ENCODE measurements at regions not wholly inside any gene's neighbourhood (a gene's known extent, or its start where the extent isn't known, plus 50 kb on each side); places are given as distances from the start of the nearest gene placed in this dataset.
"Not testable (repeated sequence)": the region's sequence is repeated elsewhere in the genome, so short reads cannot be mapped to it uniquely, and the experiment has no call there.

DNA sequence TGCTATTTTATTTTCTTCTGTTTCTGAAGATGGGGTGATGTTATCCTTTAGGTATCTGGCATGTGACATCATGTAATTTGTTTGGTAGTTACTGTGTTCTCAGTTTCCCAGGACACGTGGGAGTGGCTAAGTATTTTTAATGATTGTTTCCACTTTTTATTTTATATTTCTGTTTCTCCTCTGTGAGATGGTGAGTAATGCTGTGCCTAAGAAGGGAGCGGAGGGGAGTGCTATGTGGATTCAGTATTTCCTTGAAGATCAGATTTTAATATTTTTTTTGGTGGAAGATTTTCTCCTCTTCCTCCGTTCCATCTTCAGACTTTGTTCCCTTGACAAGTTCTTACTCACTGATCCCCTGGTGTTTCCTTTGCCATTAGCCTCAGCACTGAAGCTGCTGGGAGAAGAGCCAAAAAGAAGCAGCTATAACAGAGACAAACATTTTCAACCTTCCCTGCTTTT is 180.0 kb upstream of the MMADHC start:
- H3K4me3 ChIP-seq (ENCODE audit: low read length), result no peak overlapping the region
- no peak for DNase-seq (ENCODE audit: low read depth, low spot score)

DNA sequence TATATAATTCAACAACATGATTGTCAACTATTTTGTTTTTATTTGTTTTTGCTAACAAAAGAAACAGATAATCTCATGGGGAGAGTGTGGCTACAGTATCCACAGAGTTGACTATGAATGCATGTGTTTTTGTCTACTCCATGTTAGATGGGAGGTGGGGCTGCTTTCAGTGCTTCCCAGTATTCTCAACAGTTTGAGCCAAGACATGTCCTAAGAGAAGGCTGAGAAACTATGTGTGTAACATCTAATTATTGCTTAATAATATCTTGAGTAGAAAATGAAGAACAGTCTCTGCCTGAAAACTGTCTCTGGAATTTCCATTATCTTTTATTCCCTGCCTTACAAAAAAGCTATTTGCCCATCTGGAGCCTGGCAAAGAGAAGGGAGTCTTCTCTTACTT is 178.8 kb upstream of the MMADHC start:
- DNase-seq (ENCODE audit: low read depth, low spot score), result no peak
- H3K4me3 ChIP-seq (ENCODE audit: low read length), result no peak overlapping the region

DNA sequence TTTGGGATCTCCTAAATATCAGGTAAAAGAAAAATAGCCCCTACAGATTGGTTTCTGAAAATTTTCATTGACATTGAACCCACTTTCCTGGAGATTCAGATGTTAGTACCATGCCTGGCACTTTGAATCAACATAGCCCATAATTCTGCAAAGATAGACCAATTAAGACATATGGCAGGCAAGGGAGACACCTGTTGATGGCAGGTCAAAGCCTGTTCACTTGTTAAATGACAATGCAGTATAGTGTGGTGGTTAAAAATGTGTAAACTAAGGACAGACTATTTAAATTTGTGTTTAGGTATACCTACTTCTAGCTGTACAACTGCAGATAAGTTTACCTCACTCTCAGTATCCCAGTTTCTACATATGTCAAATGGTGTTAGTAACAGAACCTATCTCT is 178.1 kb upstream of the MMADHC start:
- no peak overlapping the region for H3K4me3 ChIP-seq (ENCODE audit: low read length)
- DNase-seq (ENCODE audit: low read depth, low spot score), result no peak

DNA sequence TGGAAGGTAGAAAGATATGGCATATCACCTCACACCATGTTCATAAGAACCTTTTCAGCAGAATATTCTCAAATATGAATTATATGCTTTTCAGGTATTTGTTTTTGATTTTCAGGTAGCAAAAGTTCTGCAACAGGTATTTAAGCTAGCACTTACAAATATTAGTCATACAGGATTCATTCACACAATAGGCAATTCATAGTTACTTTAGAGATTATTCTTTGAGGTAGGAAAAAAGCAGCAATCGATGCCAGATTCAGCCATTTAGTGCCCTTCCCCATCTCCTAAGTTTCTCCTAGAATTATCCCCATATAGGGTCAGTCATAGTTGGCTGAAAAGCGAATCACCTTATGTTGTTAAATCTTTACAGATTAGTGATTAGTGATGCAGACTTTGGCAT is 177.4 kb upstream of the MMADHC start:
- H3K4me3 ChIP-seq (ENCODE audit: low read length), result no peak overlapping the region
- no peak for DNase-seq (ENCODE audit: low read depth, low spot score)

DNA sequence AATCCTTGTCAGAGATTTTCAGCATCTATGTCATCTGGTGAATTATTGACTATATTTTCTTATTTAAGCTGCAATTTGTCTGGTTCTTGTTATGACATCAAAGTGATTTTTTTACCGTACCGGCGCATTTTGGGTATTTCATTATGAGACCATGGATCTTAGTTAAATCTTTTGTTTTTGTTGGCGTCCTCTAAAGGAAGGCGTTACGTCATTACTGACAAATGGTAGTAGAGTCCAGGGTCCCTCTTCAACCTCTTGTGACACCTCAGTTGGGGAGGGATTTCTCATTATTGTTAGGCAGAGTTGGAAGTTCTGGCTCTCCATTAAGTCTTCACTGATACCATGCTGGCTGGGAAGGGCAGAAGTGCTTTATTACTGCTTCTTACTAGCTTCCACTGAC is 175.8 kb upstream of the MMADHC start:
- H3K4me3 ChIP-seq (ENCODE audit: low read length), result no peak overlapping the region
- DNase-seq (ENCODE audit: low read depth, low spot score), result no peak

DNA sequence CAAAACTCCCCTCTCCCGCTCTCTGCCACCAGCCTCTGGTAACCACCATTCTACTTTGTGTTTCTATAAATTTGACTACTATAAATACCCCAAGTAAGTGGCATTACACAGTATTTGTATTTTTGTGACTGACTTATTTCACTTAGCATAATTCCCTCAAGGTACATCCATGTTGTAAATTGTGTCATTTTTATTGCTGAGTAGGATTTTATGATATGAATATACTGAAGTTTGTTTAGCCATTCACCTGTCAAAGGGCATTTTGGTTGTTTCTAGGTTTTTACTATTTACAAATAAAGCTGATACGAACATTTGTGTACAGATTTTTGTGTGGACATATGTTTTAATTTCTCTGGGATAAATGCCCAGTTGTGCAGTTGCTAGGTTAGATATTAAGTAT is 174.0 kb upstream of the MMADHC start:
- no peak overlapping the region for H3K4me3 ChIP-seq (ENCODE audit: low read length)
- no peak for DNase-seq (ENCODE audit: low read depth, low spot score)

DNA sequence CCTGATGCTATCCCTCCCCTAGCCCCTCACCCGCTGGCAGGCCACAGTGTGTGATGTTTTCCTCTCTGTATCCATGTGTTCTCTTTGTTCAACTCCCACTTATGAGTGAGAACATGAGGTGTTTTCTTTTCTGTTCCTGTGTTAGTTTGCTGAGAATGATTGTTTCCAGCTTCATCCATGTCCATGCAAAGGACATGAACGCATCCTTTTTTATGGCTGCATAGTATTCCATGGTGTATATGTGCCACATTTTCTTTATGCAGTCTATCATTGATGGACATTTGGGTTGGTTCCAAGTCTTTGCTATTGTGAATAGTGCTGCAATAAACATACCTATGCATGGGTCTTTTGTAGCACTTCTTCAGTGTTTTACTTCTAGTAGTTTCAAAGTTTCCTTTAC is 171.8 kb upstream of the MMADHC start:
- not testable (repeated sequence) for H3K4me3 ChIP-seq (ENCODE audit: low read length); DNase-seq (ENCODE audit: low read depth, low spot score)

DNA sequence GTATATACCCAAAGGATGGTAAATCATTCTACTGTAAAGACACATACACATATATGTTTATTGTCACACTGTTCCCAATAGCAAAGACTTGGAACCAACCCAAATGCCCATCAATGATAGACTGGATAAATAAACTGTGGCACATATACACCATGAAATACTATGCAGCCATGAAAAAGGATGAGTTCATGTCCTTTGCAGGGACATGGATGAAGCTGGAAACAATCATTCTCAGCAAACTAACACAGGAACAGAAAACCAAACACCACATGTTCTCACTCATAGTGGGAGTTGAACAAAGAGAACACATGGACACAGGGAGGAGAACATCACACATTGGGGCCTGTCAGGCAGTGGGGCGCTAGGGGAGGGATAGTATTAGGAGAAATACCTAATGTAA is 167.1 kb upstream of the MMADHC start:
- not testable (repeated sequence) for DNase-seq (ENCODE audit: low read depth, low spot score)

DNA sequence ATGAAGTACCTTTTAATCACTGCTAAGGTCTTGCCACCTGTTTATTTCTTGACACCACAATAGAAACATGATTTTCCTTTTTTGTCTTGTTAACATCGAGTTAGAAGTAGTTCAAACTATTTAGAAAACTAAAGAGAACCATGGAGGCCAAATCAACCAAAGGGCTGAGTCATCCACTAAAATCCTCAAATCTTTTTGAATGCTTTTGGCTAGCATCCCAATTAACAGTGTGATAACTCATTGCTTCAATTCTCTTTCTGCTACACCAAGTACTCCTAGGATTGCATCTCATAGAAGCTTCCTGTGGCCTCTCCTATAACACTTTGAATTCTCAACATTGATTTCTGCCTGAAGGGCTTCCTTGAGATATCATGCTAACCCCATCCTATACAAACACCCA is 159.9 kb upstream of the MMADHC start:
- no peak for DNase-seq (ENCODE audit: low read depth, low spot score)

More for the DNA sequence above, 167.1 kb upstream of the MMADHC start:
- H3K4me3 ChIP-seq (ENCODE audit: low read length), result not testable (repeated sequence)

DNA sequence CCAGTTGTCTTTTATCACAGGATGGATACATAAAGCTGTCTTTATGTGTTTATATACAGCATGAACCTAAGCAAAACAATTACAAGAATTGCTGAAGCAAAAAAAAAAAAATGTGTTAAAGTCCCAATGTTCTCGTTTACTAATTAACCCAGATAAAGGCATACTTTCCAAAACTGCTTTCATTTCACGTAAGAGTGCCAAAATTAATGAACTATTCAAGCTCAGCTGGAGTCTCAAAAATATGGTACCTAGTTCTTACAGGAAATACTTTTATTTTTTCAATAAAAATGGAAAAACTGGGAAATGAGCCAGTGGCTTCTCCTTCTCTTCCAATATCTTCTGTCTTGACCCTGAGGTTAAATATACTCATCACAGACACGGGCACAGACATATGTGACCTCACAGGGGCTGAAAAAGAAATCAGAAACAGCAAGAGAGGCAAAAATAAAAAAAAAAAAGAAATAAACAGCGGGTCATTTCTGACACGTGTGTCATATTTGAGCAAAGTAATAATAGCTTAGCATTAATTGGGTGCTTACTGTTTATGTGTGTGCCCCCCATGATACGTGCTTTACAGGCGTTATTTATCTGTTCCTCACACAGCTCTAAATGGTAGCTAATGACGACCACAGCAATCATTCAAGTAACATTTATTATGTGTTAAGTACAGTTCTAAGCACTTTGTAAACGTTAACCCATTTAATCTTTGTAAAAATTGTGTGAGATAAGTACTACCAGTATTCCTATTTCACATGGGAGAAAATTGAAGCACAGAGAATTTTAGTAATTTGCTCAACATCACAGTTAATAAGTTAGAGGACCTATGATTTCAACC is 158.0 kb upstream of the MMADHC start:
- H3K4me3 ChIP-seq (ENCODE audit: low read length), result no peak overlapping the region
- no peak for DNase-seq (ENCODE audit: low read depth, low spot score)

More for the DNA sequence above, 159.9 kb upstream of the MMADHC start:
- H3K4me3 ChIP-seq (ENCODE audit: low read length), result no peak overlapping the region

DNA sequence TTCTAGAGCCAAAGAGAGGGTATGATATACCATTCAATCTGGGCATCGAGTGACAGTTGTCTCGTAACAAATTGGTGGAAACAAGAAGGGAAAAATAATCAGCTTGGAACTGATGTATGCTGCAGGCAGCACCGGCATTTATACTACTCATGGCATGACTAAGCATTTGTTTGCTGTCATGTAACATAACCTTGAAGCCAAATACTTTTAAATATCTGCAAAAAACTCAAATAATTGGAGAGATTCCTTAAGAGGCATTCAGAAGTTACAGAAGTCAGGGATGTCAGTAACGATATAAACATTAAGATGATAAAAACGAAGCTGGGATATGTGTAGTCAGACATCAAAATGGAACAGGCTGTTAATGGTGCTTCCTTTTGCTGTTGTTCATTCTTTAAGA is 157.3 kb upstream of the MMADHC start:
- no peak overlapping the region for H3K4me3 ChIP-seq (ENCODE audit: low read length)
- no peak for DNase-seq (ENCODE audit: low read depth, low spot score)

DNA sequence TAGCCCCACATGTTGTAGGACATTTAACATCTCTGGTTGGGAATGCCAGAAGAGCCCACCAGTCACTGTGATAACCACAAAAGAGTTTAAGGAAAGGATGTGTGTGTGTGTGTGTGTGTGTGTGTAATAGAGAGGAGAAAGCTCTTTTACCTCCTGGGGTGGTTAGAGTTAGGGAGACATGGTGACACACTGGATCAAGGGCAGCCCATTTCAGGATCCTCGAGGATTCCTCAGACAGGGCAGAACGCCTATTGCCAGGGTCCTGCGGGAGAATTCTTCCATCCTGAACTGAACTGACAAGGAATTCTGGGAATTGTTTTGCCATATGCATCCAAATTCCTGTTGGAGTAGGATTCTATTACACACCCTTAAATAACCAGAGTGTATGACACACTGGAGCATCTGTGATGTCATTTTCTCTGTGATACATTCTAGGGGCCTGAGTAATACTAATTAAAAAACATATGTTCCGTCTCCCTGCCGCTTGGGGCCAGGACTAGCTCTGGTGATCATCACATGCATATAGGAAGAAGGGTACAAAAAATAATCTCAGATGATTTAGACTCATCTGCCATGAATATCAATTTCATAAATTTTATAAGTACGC is 156.4 kb upstream of the MMADHC start:
- DNase-seq (ENCODE audit: low read depth, low spot score), result no peak
- H3K4me3 ChIP-seq (ENCODE audit: low read length), result no peak overlapping the region

DNA sequence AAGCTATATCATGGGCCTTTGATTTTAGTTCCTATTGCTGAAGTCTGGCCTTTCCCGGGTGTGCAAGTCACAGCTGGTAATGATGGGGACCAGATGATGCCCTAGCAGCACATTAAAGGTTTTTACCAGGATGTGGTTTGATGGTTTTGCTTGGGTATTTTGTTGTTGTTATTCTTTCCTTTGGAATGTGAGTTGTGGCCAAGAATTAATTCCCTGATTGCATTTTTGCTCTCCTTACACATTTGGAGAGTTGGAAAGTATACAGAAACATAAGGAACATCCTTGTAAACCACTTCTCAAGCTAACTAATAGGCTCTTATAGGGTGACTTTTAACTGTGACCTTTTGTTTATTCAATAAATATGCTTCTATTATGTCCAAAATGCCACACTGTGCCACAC is 154.1 kb upstream of the MMADHC start:
- no peak for DNase-seq (ENCODE audit: low read depth, low spot score)
- H3K4me3 ChIP-seq (ENCODE audit: low read length), result no peak overlapping the region

DNA sequence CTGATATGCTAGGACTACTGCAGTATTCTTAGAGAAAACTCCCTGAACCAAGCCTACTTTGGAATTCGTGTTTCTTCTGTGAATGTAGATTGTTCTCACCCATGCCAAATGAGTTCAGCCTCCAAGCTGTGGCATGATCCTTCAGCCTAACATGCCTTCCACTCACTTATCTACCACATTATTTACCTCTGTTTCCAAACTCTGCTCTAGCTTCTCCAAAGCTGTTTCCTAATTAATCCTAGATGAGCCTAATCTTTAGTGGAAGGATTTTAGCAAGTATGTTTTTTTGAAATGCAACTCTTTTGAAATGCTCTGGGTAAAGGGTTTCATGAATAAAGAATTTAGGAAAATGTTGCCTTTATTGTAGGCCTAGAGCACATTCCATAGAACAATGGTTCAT is 152.9 kb upstream of the MMADHC start:
- no peak overlapping the region for H3K4me3 ChIP-seq (ENCODE audit: low read length)
- no peak for DNase-seq (ENCODE audit: low read depth, low spot score)

DNA sequence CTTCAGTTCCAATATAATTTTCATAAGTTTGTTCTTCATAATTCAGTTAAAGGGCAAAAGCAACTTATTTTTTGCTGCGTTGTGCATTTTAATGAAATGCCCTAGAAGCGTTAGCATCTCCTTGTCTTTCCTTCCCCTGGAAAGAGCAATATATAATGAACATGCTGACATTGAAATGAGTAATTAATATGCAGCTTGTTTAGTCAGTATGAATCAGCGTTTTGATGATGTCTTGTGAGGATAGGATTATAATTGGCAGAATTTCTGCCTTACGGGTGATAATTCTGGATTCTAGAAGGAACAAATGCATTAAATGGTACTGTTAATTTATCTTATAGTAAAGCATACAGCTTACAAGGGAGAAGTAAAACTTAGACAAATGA is 152.3 kb upstream of the MMADHC start:
- no peak overlapping the region for H3K4me3 ChIP-seq (ENCODE audit: low read length)
- DNase-seq (ENCODE audit: low read depth, low spot score), result no peak

DNA sequence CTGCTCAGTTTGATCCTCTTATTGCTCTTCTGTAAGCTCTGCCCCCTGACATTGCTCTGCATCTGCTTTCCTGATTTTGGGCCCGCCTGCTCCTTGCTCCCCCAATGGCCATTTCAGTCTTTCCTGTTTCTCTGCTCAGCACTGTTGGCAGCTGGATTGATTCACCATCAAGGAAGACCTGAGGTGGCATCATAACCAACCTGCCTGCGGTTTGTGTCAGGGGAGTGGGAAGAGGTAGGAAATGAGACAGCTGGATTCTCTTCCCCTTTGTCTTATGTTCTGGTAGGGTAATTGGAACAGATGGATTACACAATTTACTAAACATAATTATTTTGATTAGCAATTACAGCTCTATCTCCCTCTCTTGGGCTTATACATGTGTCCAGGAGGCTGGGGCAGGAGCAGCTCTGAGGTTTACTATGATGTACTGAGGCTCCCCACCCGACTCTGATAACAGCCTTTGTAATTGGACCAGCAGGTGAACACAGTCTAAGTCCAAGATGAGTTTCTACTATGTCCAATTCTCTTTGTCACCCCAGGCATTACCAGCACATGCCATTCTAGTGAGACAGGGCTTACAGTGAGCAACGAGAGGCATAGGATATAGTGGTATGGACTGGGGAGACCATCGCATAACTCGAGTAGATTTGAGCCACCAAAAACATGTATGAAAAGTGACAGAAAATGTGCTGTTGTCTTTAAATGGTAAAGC is 151.8 kb upstream of the MMADHC start:
- no peak for DNase-seq (ENCODE audit: low read depth, low spot score)
- H3K4me3 ChIP-seq (ENCODE audit: low read length), result no peak overlapping the region

DNA sequence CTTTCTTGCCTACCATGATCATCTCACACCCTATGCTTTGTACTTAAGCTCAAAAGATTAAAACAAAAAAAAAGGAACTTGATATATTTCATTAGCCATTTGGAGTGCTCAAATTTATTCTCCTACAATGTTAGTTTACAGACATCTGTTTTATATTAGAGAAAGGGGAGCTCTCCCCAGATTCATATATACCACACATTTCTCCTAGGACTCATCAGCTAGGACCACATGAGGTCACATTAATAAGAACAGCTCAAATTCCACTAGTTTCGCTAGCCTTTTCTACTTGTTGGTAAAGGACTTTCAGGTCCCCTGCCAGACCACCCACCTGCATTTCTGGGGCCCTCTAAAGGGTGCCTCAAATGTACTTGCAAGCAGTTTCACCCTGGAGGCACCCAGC is 151.2 kb upstream of the MMADHC start:
- DNase-seq (ENCODE audit: low read depth, low spot score), result no peak
- H3K4me3 ChIP-seq (ENCODE audit: low read length), result no peak overlapping the region

DNA sequence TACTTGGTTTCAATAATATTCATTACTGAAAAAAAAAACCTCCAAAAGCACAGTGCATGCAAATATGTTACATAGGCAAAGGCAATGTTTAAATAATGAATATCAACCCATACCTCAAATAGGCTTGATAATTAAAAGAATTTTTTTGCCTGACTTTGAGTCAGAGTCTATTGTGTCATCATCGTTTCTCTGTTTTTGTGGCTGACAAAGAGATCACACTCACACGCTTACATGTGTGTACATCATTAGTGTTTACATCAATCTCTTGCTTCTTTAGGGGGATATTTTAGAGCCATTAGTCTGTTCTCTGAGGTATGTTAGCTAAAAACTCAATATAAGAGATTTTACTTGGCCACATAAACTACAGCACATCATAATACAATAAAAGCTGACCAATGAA is 150.3 kb upstream of the MMADHC start:
- H3K4me3 ChIP-seq (ENCODE audit: low read length), result no peak overlapping the region
- DNase-seq (ENCODE audit: low read depth, low spot score), result no peak

DNA sequence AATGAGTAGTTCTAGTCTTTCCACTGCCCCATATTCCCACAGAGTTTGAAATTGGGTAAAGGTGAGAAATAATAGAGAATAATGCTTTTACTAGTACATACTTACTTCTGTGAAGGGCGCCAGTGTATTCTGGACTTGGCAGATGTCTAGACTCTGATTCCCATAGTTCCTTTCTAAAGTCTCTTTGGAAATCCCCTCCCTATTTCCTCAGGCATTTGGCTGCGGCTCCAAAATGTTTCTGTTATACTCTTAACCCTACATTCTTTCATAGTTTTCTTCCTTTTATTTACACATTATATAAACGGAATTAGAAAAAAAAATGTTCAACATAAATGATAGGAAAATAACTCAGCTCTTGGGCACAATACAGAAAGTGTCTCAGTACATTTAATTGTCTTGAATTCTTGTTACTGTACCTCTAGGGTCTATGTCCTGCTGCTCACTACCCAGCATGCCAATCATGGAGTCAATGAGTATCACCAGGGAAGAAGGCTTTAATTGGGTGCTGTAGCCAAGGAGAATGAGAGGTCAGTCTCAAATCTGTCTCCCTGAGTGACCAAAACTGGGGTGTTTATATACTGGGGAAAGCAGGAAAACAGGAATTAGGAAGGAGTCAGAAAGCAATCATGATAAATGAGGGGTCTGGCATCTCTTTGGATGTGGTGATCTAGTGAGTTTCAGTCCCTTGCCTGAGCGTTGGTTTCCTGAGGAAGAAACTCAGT is 147.8 kb upstream of the MMADHC start:
- no peak overlapping the region for H3K4me3 ChIP-seq (ENCODE audit: low read length)
- no peak for DNase-seq (ENCODE audit: low read depth, low spot score)
